SIG-M5 treated with dmso at 0.1 percent for 504 hours (cell line): ENCODE measurements at regions not wholly inside any gene's neighbourhood (a gene's known extent, or its start where the extent isn't known, plus 50 kb on each side); places are given as distances from the start of the nearest gene placed in this dataset.
A peak's percentile ranks its signal among the peaks of the same experiment; 100 is the strongest.

Experiments used
- DNase-seq: peaks from one replicate; lab custom pipeline; 2025; ENCODE audit not compliant: unreplicated experiment; lab: John Stamatoyannopoulos, UW

DNA sequence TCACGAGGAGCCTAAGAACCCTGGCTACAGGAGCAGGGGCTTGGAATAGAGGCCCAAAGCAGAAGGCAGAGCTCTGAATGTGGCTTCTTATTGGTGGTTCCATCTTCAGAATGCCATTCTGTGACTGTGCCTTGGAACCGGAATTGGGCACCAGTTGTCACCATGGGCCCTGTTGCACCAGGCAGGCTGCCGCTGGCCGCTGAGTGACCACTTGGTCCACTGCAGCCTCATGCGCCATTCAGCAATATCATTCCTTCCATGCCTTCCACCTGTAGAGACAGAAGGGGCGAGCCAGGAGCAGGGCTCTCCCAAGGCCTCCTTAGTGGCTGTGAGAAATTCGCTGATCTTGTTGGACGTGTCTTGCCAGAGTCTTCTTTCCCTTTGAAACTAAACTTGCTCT is 270.3 kb upstream of the CHD6 start:
- DNase-seq = no peak

DNA sequence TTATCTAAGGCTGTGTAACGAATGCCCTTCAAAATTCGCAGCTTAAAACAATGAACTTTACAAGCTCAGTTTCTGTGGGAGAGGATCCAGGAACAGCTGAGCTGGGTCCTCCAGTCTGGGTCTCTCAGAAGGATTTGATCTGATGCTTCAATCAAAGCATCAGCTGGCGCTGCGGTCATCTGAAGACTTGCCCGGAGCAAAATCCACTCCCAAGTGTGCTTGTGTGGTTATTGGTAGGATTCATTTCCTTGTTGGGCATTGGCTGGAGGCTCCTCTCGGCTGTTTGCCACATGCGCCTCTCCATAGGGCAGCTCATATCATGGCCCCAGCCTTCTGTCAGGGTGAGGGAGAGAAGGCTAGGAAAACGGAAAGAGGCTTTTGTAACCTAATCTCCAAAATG is 269.3 kb upstream of the CHD6 start:
- DNase-seq = no peak

DNA sequence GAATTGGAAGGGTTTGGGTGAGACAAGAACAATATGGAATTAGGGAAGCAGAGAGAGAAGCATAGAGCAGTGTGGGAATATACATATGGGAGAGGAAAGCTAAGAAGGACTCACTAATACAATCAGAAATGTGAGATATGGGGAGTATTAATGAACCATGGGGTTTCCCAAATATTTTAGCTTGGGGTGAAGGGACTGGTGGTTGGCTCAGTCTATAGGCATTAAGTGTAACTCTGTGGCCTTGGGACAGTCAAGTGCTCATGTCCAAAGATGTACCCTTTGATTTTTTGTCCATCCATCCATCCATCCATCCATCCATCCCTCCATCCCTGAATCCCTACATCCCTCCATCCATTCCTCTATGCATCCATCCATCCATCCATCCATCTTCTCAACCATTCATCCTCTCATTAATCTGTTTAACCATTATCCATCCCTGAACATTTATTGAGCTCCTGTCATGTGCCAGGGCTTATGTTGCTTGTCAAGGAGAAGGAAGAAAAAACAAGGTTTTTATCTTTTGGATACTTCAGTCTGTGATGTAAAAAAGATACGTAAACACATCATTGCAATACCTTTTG is 263.4 kb upstream of the CHD6 start:
- DNase-seq = no peak

DNA sequence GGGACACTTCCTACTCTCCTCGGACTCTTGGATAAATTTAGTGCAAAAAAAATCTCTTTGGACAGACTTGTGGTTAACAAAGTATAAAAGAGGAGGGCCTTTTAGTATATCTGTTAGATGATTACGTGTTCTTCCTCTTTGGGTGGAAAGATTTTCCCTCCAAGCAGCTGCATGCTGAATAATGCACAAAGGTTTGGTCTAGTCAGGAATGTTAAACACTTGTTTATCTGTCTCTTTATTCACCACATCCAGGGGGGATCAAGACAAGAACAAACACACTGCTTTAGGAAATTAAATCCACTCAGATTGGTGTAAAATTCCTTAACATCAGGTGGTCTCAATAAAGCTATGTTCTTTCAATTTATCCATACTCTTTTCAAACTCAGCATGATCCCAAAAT is 260.9 kb upstream of the CHD6 start:
- DNase-seq = no peak

DNA sequence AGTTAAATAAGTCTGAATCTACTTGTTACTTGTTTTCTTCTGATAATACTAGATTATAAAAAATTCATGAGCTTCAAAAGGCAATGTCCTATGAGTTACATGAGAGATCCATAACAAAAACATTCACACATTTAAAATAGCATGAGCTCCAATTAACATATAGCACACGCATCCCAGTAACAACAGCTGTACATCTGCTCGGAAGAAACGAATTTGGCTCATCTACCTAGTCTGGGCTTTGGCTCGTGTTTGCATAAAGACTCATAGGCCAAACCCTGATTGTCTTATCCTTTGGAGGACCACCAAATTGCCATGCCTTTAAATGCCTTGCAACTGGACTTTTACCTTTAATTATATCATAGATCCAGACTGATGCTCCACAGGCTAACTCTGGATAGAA is 259.7 kb upstream of the CHD6 start:
- no peak for DNase-seq

DNA sequence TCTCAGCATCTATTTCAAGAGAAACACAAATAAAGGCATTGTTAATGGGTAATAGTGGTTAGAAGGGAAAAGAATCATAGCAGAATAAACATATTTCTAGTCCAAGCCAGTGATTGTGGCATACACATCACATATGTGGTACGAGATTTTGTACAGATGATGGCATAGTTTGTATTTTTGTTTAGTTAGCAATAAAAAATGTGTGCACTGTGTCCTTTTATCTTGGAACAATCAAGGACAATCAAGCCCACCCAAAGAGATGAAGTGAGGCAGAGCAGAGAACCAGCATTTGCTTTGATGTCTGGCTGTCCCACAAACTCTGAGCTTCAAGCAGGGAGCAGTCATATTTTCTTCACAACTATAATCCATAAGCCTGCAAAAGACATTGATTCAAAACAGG is 256.5 kb upstream of the CHD6 start:
- DNase-seq = no peak

DNA sequence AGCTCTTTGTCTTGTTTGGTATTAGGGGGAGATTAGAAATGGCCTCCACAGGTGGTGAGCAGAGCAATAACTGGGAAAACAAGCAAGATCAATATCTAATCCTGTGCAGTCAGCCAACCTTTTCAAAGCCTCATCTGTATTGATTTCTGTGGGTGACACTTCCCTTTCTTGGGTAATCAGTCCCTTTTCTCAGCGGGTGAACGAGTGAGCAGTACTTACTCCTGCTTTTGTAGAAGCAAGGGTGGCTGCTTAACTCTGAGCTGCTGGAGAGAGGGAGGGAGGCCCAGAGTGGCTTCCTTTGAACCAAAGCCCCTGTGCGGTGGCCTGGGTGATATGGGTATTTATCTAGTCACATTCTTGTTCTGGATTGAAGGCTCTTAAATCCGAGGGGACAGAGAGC is 254.8 kb upstream of the CHD6 start:
- DNase-seq = no peak

DNA sequence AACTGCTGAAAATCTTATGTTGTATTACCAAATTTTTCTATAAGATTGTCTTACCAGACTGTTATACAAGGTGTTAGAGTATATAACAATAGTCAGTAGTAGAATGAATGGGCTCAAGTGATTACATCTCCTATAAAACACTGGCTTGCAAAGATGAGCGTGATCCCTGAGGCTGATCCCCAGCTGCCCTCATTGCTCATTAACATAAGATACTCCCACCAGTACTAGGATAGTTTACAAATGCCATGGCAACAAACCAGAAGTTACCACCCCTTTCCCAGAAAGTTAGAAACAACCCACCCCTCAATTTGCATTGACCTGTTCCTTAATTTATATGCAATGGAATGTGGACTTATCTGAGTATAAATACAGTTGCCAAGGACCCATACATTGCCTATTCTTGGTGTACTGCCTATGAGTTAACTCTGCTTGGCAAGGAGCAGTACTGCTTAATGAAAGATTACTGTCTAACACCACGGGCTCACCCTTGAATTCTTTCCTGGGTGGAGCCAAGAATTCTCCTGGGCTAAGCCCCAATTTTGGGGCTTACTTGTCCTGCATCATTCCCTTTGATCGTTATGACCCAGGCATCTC is 252.8 kb upstream of the CHD6 start:
- no peak for DNase-seq

DNA sequence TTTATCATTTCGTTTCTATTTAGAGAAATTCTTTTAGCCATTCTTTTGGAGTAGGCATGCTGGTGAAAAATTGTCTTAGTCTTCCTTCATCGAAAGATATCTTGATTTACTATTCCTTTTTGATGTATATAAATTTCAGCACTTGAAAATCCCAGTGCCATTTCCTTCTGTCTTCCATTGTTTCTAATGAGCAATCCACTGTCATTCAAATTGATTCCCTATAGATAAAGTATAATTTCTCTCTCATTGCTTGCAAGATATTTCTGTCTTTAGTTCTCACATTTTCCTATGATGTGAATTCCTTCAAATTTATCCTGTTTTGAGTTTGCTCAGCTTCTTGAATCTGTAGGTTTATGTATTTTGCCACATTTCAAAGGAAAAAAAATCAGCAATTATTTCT is 251.1 kb upstream of the CHD6 start:
- no peak for DNase-seq

DNA sequence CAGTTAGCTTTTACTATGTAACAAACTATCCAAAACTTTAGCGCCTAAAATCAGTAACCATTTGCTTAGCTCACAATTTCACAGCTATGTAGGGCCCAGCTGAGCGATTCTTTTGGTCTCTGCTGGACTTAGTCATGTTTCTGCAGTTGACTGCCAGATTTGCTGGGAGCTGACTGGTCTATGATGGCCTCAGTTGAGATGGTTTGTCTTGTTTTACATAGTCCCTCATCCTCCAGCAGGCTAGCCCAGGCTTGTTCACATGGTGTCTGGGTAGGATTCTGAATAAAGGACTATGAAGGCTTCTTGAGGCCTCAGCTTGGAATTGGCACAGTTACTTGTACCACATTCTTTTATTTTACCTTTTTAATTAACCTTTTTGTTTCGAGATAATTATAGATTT is 247.8 kb upstream of the CHD6 start:
- DNase-seq = no peak

DNA sequence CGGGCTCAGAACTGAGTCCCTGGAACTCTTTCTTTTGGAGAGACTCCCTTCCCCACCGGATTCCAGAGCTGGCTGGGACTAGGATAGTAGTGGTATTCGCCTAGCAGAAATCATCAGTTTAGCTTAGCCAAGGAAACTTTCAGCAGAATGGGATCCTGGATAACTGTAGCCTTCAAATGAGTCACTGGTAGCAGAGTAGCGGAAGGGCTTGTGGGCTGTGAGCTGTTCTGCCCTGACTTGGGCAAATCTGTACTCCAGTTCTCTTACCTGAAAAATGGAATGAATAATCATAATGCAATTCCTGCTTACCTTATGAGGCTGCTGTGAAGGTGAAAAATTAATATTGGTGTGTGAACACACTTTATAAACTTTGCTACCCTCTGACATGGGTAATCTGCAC is 244.3 kb upstream of the CHD6 start:
- no peak for DNase-seq

DNA sequence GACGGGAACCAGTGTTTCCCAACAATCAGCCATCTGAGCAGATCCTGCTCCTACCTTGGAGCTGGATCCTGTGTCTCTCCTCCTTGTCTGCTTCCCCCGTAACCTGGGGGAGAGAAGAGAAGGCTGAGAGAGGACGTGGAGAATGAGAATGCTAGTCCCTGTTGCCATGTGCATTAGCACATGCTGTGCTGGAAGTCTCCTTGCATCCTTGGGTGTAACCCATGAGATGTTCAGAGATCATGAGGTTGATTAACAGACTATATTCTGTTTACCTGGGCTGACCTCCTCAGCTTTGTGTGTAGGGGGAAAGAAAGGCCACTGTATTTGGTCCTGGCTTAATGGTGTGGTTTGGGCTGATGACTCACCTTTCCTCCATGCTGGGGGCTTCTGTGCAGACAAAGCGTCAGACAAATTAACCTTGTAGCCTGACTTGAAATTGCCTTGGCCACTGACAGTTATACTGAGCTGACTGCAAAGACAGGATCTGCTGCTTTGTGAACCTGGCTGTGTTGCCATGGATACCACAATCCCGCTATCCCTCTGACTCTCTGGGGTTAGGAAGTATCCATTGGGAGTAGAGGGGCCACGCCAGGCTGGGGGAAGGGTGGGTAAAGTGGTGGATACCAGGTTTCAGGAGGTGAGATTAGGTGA is 243.7 kb upstream of the CHD6 start:
- DNase-seq = no peak

DNA sequence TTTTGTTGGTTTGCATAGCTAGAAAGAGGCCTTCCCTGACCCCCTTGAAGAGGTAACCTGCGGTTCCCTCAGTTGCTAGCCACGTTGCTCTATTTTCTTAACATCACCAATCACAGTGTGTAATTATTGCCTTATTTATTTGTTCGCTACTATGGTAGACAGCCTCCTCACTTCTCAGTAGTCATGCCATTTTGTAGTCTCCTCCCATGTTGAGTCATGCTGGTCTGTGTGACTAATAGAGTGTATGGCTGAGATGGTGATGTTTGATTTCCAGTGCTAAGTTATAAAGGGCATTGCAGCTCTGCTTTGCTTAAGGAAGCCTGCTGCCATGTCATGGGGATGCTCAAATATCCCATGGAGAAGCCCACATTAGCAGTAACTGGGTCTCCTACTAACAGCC is 236.6 kb upstream of the CHD6 start:
- DNase-seq = peak; percentile 29

DNA sequence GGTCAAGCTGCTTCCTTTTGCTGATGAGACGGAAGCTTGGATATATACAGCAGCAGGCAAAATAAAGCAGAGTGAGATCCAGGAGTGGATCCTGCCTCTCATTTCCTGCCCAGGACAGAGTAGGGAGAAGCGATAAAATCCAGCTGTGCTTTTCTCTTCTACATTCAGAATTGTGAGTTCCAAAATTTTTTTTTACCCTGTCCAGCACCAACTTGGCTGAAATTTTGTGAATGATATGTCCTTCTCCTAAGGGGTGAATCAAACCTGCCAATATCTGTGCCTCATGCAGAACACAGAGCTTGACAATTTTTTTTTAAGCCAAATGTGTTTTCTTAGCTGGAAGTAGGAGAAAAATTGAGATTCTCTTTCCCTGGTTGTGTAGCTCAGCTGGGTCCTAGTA is 235.6 kb upstream of the CHD6 start:
- DNase-seq = no peak

DNA sequence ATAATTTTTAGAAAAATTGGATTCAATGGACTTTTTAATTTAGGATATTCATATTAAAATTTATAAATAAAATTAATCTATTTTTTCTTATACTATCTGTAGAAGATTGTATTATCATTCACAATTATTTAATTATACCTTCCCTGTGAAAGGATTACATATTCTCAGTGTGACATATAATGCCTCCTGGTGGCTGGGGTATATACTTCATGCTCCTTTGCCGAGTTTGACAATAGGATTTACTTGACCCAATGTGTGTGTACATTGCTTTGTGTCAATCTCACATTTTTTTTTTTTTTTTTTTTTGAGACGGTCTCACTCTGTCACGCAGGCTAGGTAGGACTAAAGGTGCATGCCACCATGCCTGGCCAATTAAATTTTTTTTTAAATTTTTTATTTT is 230.0 kb upstream of the CHD6 start:
- DNase-seq = peak; percentile 14

DNA sequence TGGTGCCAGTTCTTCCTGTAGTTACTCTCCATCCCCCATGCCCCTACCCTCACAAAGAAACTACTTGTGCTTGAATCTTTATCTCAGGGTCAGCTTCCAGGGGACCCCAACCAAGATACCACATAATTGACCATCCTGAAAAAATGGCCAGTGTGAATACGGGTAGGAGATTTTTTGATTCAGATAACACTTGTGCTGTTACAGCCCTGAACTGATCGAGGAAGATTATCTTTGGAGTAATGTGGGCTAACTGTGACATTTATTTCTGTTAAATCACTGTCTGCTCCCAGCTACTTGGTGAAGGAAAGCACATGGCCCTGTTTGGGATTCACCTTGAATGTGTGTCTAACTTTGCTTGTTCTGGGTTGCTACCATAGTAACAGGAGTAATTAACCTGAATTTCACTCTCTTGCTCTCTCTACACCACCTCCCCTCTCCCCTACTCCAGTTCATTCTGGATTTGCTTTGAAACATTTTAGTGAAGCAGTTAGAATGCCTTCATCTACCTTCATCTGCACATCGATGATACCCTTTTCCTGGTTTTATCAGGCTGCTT is 219.6 kb upstream of the CHD6 start:
- no peak for DNase-seq

DNA sequence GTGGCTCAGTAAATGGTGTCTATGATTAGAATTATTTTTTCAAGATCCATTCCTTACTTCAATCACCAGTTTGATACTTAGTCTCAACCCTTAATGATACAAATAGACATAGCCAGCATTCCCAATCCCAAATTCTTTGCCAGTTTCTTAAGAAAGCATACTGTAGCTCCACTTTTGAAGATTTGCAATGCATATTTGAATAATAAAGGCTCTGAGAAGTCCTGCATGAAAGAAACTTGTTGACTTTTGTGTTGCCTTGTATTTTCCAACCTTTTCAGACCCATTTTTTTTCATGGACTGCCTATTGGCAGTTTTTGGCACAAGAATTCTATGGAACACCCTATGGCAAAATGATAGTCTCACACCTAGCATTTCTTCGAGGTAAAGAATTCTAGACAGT is 215.6 kb upstream of the CHD6 start:
- DNase-seq = no peak

DNA sequence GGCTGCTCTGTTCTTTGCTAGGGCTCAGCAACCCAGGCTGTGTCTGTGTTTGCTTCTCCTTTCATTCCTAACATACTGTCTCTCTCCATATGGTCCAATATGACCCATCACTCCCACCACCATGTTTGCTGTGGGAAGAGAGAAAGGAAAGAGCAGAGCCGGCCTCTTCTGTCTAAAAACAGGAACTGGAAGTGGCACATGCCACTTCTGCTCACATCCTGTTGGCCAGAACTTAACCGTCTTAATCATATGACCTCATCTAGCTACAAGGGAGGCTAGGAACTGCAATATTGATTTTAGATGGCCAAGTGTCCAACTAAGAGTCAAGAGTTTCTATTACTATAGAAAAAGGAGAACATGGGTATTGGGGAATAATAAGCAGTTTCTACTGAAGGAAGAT is 212.5 kb upstream of the CHD6 start:
- no peak for DNase-seq

DNA sequence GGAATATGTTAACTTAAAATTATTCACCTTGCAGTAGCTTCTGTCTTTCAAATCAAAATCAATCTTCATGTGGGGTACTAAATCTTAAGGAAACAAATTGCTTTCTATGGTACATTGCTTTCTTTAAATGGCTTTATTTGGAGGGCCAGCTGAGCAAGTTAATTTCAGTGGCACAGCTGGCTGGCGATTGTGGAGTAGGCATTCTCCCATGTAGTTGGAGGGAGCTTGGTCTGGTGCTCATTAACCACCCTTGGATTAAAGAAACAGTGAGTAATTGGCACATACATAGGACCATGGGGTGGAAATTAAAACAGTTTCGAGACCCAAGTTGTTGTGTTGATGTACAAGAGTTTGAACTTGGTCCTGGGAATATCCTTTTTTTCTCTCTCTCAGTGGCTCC is 201.3 kb upstream of the CHD6 start:
- DNase-seq = no peak

DNA sequence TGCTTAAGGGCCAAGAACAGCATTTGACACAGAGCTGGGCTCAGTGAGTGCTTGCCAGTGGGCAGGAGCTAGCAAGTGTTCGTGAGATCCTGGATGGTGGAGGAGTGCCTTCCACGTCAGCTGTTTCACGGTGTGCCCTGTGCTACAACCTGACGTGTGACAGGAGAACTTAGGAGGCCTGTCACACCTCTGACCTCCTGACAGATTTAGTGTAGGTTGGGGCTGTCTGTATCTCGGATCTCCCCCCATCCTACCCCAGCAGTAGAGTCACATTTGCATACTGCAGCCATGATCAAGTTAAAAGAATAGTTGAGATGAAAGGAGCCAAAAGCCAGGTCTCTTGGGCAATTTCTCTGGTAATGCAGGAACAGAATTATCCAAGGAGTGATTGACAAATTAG is 200.8 kb upstream of the CHD6 start:
- DNase-seq = no peak

DNA sequence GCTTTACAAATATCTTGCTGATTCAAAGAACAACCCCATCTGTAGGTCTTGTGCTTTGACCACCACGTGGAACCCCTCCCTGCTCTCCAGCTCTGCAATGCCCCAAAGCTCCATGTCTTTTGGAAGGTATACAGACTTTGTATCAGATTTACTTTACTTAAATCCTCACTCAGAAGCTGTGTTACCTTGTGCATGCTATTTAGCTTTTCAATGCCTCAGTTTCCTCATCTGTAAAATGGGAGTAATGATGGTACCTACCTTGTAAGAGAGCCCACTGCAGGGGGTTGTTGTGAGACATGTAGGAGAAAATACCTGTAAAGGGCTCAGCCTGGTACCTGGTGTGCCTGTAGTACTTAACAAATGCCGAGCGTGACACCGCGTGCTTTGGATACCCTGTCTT is 200.2 kb upstream of the CHD6 start:
- no peak for DNase-seq

DNA sequence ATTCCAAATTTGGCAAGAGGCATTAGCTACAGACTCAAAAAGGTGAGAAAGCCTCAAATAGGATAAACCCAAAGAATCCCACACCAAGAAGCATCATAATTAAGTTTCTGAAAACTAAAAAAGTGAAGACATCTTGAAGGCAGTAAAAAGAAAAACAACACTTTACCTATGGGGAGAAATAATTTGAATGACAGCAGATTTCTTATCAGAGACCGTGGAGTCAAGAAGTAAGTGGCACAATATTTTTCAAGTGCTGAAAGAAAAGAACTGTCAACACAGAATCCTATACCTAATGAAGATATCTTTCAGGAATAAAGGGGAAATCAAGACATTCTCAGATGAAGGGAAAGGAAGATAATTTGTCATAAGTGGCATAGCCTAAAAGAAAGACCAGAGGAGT is 193.3 kb upstream of the CHD6 start:
- no peak for DNase-seq

DNA sequence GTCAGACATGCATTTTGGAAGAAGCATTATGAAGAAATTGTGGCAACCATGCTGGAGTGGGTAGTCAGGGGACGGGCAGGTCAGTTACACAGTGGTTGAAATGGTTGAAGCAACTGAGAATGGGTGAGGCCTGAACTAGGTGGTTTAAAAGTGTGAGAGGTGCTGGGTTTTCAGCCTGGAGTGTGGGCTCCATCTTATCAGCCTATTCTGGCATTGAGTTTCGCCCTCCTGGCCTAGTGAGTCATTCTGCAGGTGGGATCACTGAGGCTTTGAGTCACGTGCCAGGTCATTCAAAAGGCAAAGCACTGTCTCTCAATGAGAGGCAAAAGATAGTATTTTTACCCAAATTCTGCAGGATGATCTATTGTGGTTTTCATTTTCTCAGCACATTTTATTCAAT is 181.9 kb upstream of the CHD6 start:
- DNase-seq = no peak
